Neuron (in vitro differentiated cells): ENCODE measurements at regions not wholly inside any gene's neighbourhood (a gene's known extent, or its start where the extent isn't known, plus 50 kb on each side); places are given as distances from the start of the nearest gene placed in this dataset.

Source experiments
- H2AFZ ChIP-seq: one replicate; pipeline ENCODE4 v1.6.1; 2013; ENCODE audit warnings: low read depth, mild to moderate bottlenecking, inconsistent platforms, low read length, moderate library complexity
- H3K27me3 ChIP-seq: one replicate; pipeline ENCODE4 v1.6.1; 2013; ENCODE audit warnings: low read length; ENCODE audit not compliant: insufficient read depth
- H3K36me3 ChIP-seq: one replicate; pipeline ENCODE4 v1.6.1; 2013; ENCODE audit warnings: low read length; ENCODE audit not compliant: insufficient read depth
- H3K4me1 ChIP-seq: one replicate; pipeline ENCODE4 v1.6.1; 2013; ENCODE audit warnings: low read length; ENCODE audit not compliant: insufficient read depth
- H3K4me3 ChIP-seq: 2 replicates; pipeline ENCODE4 v1.5.1; 2013; ENCODE audit warnings: mild to moderate bottlenecking, low read length, moderate library complexity
- H3K9me3 ChIP-seq: one replicate; pipeline ENCODE4 v1.6.1; 2013; ENCODE audit warnings: low read length

- Histone ChIP-seq H3K9me3 (no peaks in the 10 kb centered on the region), H3K27me3 (no peaks in the 10 kb centered on the region), H2AFZ (no peak overlapping the region), H3K4me3 (no peak overlapping the region), H3K4me1 (no peaks in the 10 kb centered on the region), H3K36me3 (no peaks in the 10 kb centered on the region)
Measured at GRCh38 chr2:14398641-14399040, 233.9 kb upstream of the LRATD1 start.

- H3K27me3 ChIP-seq = no peaks in the 10 kb centered on the region
Measured at GRCh38 chr2:14401873-14402272, 230.6 kb upstream of the LRATD1 start.

GRCh38 chr2:14408695-14409094, 223.8 kb upstream of the LRATD1 start:
- Histone ChIP-seq H3K4me3 (no peak overlapping the region), H3K27me3 (no peaks in the 10 kb centered on the region), H2AFZ (no peak overlapping the region), H3K9me3 (no peaks in the 10 kb centered on the region), H3K36me3 (no peaks in the 10 kb centered on the region), H3K4me1 (no peaks in the 10 kb centered on the region)

More at GRCh38 chr2:14401873-14402272, 230.6 kb upstream of the LRATD1 start:
- Histone ChIP-seq H2AFZ (no peak overlapping the region), H3K36me3 (no peaks in the 10 kb centered on the region), H3K4me3 (no peak overlapping the region), H3K9me3 (no peaks in the 10 kb centered on the region), H3K4me1 (no peaks in the 10 kb centered on the region)

GRCh38 chr2:14417551-14417950, 215.0 kb upstream of the LRATD1 start:
- H3K9me3 ChIP-seq = no peaks in the 10 kb centered on the region
- H3K4me3 ChIP-seq = no peak overlapping the region
- H3K4me1 ChIP-seq = no peaks in the 10 kb centered on the region
- no peaks in the 10 kb centered on the region for H3K27me3 ChIP-seq
- no peak overlapping the region for H2AFZ ChIP-seq
- no peaks in the 10 kb centered on the region for H3K36me3 ChIP-seq

- no peaks in the 10 kb centered on the region for H3K4me1 ChIP-seq
- no peaks in the 10 kb centered on the region for H3K9me3 ChIP-seq
- no peak overlapping the region for H2AFZ ChIP-seq
- H3K36me3 ChIP-seq = no peaks in the 10 kb centered on the region
- H3K27me3 ChIP-seq = no peaks in the 10 kb centered on the region
- H3K4me3 ChIP-seq = no peak overlapping the region
Measured at GRCh38 chr2:14418115-14418514, 214.4 kb upstream of the LRATD1 start.

GRCh38 chr2:14420851-14421250, 211.7 kb upstream of the LRATD1 start:
- Histone ChIP-seq H3K4me1 (no peaks in the 10 kb centered on the region), H2AFZ (no peak overlapping the region), H3K4me3 (no peak overlapping the region), H3K9me3 (no peaks in the 10 kb centered on the region), H3K27me3 (no peaks in the 10 kb centered on the region), H3K36me3 (no peaks in the 10 kb centered on the region)

- H3K4me3 ChIP-seq = no peak overlapping the region
- no peaks in the 10 kb centered on the region for H3K27me3 ChIP-seq
- no peak overlapping the region for H2AFZ ChIP-seq
- H3K4me1 ChIP-seq = no peaks in the 10 kb centered on the region
- no peaks in the 10 kb centered on the region for H3K36me3 ChIP-seq
- H3K9me3 ChIP-seq = no peaks in the 10 kb centered on the region
Measured at GRCh38 chr2:14422426-14422825, 210.1 kb upstream of the LRATD1 start.

GRCh38 chr2:14423145-14423906, 209.2 kb upstream of the LRATD1 start:
- Histone ChIP-seq H2AFZ (no peak overlapping the region), H3K4me3 (no peak overlapping the region)

GRCh38 chr2:14424478-14425390, 207.8 kb upstream of the LRATD1 start:
- Histone ChIP-seq H3K4me1 (no peaks in the 10 kb centered on the region), H3K9me3 (no peaks in the 10 kb centered on the region), H3K36me3 (no peaks in the 10 kb centered on the region), H2AFZ (no peak overlapping the region), H3K27me3 (no peaks in the 10 kb centered on the region), H3K4me3 (no peak overlapping the region)

More at GRCh38 chr2:14423145-14423906, 209.2 kb upstream of the LRATD1 start:
- Histone ChIP-seq H3K27me3 (no peaks in the 10 kb centered on the region), H3K36me3 (no peaks in the 10 kb centered on the region), H3K4me1 (no peaks in the 10 kb centered on the region), H3K9me3 (no peaks in the 10 kb centered on the region)

GRCh38 chr2:14425869-14426268, 206.6 kb upstream of the LRATD1 start:
- H3K27me3 ChIP-seq = no peaks in the 10 kb centered on the region
- no peak overlapping the region for H3K4me3 ChIP-seq
- no peak overlapping the region for H2AFZ ChIP-seq
- H3K36me3 ChIP-seq = no peaks in the 10 kb centered on the region
- H3K4me1 ChIP-seq = no peaks in the 10 kb centered on the region
- H3K9me3 ChIP-seq = no peaks in the 10 kb centered on the region

GRCh38 chr2:14428056-14428455, 204.5 kb upstream of the LRATD1 start:
- no peak overlapping the region for H3K4me3 ChIP-seq
- no peaks in the 10 kb centered on the region for H3K36me3 ChIP-seq
- no peaks in the 10 kb centered on the region for H3K9me3 ChIP-seq
- no peak overlapping the region for H2AFZ ChIP-seq
- H3K4me1 ChIP-seq = no peaks in the 10 kb centered on the region
- no peaks in the 10 kb centered on the region for H3K27me3 ChIP-seq

GRCh38 chr2:14433946-14434495, 198.5 kb upstream of the LRATD1 start:
- no peak overlapping the region for H3K4me3 ChIP-seq

GRCh38 chr2:14445670-14446069, 186.8 kb upstream of the LRATD1 start:
- H3K4me3 ChIP-seq = no peak overlapping the region
- H2AFZ ChIP-seq = no peak overlapping the region
- no peaks in the 10 kb centered on the region for H3K4me1 ChIP-seq
- H3K9me3 ChIP-seq = no peaks in the 10 kb centered on the region
- no peaks in the 10 kb centered on the region for H3K27me3 ChIP-seq
- no peaks in the 10 kb centered on the region for H3K36me3 ChIP-seq

More at GRCh38 chr2:14433946-14434495, 198.5 kb upstream of the LRATD1 start:
- Histone ChIP-seq H2AFZ (no peak overlapping the region), H3K27me3 (no peaks in the 10 kb centered on the region), H3K4me1 (no peaks in the 10 kb centered on the region), H3K36me3 (no peaks in the 10 kb centered on the region), H3K9me3 (no peaks in the 10 kb centered on the region)
